Right lobe of liver (tissue), 6 donors: ENCODE measurements at regions not wholly inside any gene's neighbourhood (a gene's known extent, or its start where the extent isn't known, plus 50 kb on each side); places are given as distances from the start of the nearest gene placed in this dataset.

Experiments
- ATAC-seq, 4 donors: fragments of 200-7000 bp; cut with Tn5 transposase; one replicate each; pipeline ENCODE4 v1.9.1; 2020; ENCODE audit warnings: mild to moderate bottlenecking in 4 of 4, moderate library complexity in 4 of 4
- DNase-seq, 3 donors: peaks; one replicate each; pipeline ENCODE4 v3.0.0-alpha.2; 2020
- H3K27ac ChIP-seq, 3 donors: fragments of 200-600 bp; one replicate each; pipeline ENCODE4 v1.8.0; 2022
- H3K27me3 ChIP-seq, 2 donors: fragments of 200-600 bp; one replicate each; pipeline ENCODE4 v1.8.0; 2022
- H3K36me3 ChIP-seq, 4 donors: fragments of 200-600 bp; sonication (generic) in 1 of 4; one replicate each; pipeline versions ENCODE4 v1.5.1 to v1.8.0; 2017 to 2022; ENCODE audit warnings: control low read depth in 1 of 4
- H3K4me1 ChIP-seq, 4 donors: fragments of 200-600 bp; sonication (generic) in 1 of 4; one replicate each; pipeline versions ENCODE4 v1.5.1 to v1.8.0; 2017 to 2022; ENCODE audit warnings: control low read depth in 1 of 4
- H3K4me3 ChIP-seq, 3 donors: fragments of 200-600 bp; one replicate each; pipeline ENCODE4 v1.8.0; 2022
- H3K9me3 ChIP-seq, 4 donors: fragments of 200-600 bp; sonication (generic) in 1 of 4; one replicate each; pipeline versions ENCODE4 v1.5.1 to v1.8.0; 2017 to 2022; ENCODE audit warnings: control low read depth in 1 of 4
- CTCF ChIP-seq, 4 donors: fragments of 200-600 bp in 3 of 4; fragments of 450-650 bp in 1 of 4; IDR thresholded peaks; one replicate each; pipeline versions ENCODE4 v1.5.1 to v1.8.0; 2016 to 2022; ENCODE audit warnings: antibody characterized with exemption in 4 of 4, mild to moderate bottlenecking in 2 of 4
- POLR2A ChIP-seq: fragments of 450-650 bp; IDR thresholded peaks from one replicate; pipeline ENCODE4 v1.6.1; 2017; ENCODE audit warnings: antibody characterized with exemption, mild to moderate bottlenecking
- WGBS: methylation state at CpG from one replicate; pipeline ENCODE4 v1.1.6; 2018; ENCODE audit warnings: low coverage, low lambda C conversion rate; ENCODE audit not compliant: insufficient coverage; ENCODE audit errors: missing lambda C conversion rate; 5-methylcytosine and 5-hydroxymethylcytosine counted together
- intact Hi-C, 2 donors: fragments of 100-400 bp; cut with DNase I; formaldehyde crosslinking; loops; one replicate each; pipeline versions ENCODE4 v1.11.2 to v1.14.1; 2022
- donor health status: DM: no; HTN: yes; CAD: no.
- donor health status: DM: no; HTN: no; CAD: no.
- donor health status: DM: no; HTN: no; CAD: no.
- donor health status: DM: no; HTN: yes; CAD: no.
- donor health status: DM: no; HTN: yes; CAD: no.

GRCh38 chr7:22667187-22667561 is 59.8 kb upstream of the IL6 start:
- DNase-seq: no peak
- no peaks in the 10 kb centered on the region for H3K36me3 ChIP-seq
- WGBS: 90% methylated on average over 12 of the region's 13 CpGs

GRCh38 chr7:22666732-22667131 is 60.3 kb upstream of the IL6 start:
- DNase-seq (no peak), ATAC-seq (no peak)
- no peaks in the 10 kb centered on the region for H3K27me3 ChIP-seq
- TF ChIP-seq POLR2A (no peak), CTCF (IDR thresholded peaks at IDR 0.05) (no peak)
- intact Hi-C loops: no loop called here
- H3K27ac ChIP-seq: no peak overlapping the region
- H3K4me1 ChIP-seq: no peaks in the 10 kb centered on the region
- no peaks in the 10 kb centered on the region for H3K9me3 ChIP-seq
- WGBS: 55% methylated on average over 1 of the region's 1 CpG
- H3K36me3 ChIP-seq: no peaks in the 10 kb centered on the region
- no peak overlapping the region for H3K4me3 ChIP-seq

More at GRCh38 chr7:22667187-22667561, 59.8 kb upstream of the IL6 start:
- no peak for TF ChIP-seq CTCF (IDR thresholded peaks at IDR 0.05)
- Histone ChIP-seq H3K27me3 (no peaks in the 10 kb centered on the region), H3K27ac (no peak overlapping the region), H3K9me3 (no peaks in the 10 kb centered on the region), H3K4me3 (no peak overlapping the region), H3K4me1 (no peaks in the 10 kb centered on the region)
- ATAC-seq: no peak
- intact Hi-C loops: no loop called here

- no peak for TF ChIP-seq POLR2A
- TF ChIP-seq CTCF (IDR thresholded peaks at IDR 0.05): no peak
- Histone ChIP-seq H3K4me3 (no peak overlapping the region), H3K27ac (no peak overlapping the region), H3K27me3 (no peaks in the 10 kb centered on the region), H3K4me1 (no peaks in the 10 kb centered on the region), H3K36me3 (no peaks in the 10 kb centered on the region), H3K9me3 (no peaks in the 10 kb centered on the region)
- DNase-seq: no peak
- no peak for ATAC-seq
- WGBS: 80% methylated on average over 7 of the region's 7 CpGs
- intact Hi-C loops: no loop called here
Measured at GRCh38 chr7:22665923-22666322, 61.1 kb upstream of the IL6 start.

- TF ChIP-seq CTCF (IDR thresholded peaks at IDR 0.05) (no peak), POLR2A (no peak)
- H3K36me3 ChIP-seq: no peaks in the 10 kb centered on the region
- intact Hi-C loops: no loop called here
Measured at GRCh38 chr7:22664988-22665798, 61.8 kb upstream of the IL6 start.

More at GRCh38 chr7:22664988-22665798, 61.8 kb upstream of the IL6 start:
- no peaks in the 10 kb centered on the region for H3K4me1 ChIP-seq
- 77% methylated on average over 9 of the region's 54 CpGs for WGBS
- no peaks in the 10 kb centered on the region for H3K27me3 ChIP-seq
- ATAC-seq (peak in 1 of 4 donors; percentile 24), DNase-seq (no peak)
- no peaks in the 10 kb centered on the region for H3K9me3 ChIP-seq
- H3K4me3 ChIP-seq: no peak overlapping the region
- no peak overlapping the region for H3K27ac ChIP-seq
